B cell (primary cell): ENCODE measurements at regions not wholly inside any gene's neighbourhood (a gene's known extent, or its start where the extent isn't known, plus 50 kb on each side); places are given as distances from the start of the nearest gene placed in this dataset.

Experiments
- ATAC-seq: fragments of 200-7000 bp; cut with Tn5 transposase; one replicate; pipeline ENCODE4 v1.10.0; 2021; ENCODE audit warnings: low read depth, mild to moderate bottlenecking, moderate number of reproducible peaks, moderate library complexity
- CTCF ChIA-PET: fragments of 350-600 bp; sonication (Branson Sonifier 250); formaldehyde crosslinking; loops from one replicate; lab custom pipeline; 2021; ENCODE audit warnings: antibody characterized with exemption, inconsistent platforms; lab: Charles Lee
- POLR2A ChIA-PET: fragments of 350-600 bp; sonication (Branson Sonifier 250); formaldehyde crosslinking; loops from one replicate; lab custom pipeline; 2021; ENCODE audit warnings: antibody characterized with exemption; lab: Charles Lee
- DNase-seq: peaks from one replicate; pipeline ENCODE4 v3.0.0; 2013
- H2AFZ ChIP-seq: 2 replicates; pipeline ENCODE4 v1.6.1; 2012; ENCODE audit warnings: mild to moderate bottlenecking, low read depth, low read length; ENCODE audit not compliant: insufficient read depth, poor library complexity, severe bottlenecking
- H3K27ac ChIP-seq, 2 donors: 1 replicate in 1 of 2; 2 replicates in 1 of 2; pipeline ENCODE4 v1.5.1; 2012 to 2013; ENCODE audit warnings: low read length in 2 of 2, mild to moderate bottlenecking in 2 of 2, moderate library complexity in 1 of 2
- H3K27me3 ChIP-seq, 4 experiments: fragments of 200-600 bp in 1 of 4; sonication (generic) in 1 of 4; replicated peaks in 1 of 4; 1 replicate in 2 of 4; 2 replicates in 2 of 4; pipeline versions ENCODE4 v1.6.1 to v1.7.0; 2013 to 2016; ENCODE audit warnings: low read length in 3 of 4, mild to moderate bottlenecking in 2 of 4, mixed read lengths in 1 of 4, moderate library complexity in 1 of 4; ENCODE audit not compliant: insufficient read depth in 4 of 4, control insufficient read depth in 3 of 4; ENCODE audit errors: control extremely low read depth in 1 of 4
- H3K36me3 ChIP-seq, 2 experiments: replicated peaks in 1 of 2; 1 replicate in 1 of 2; 2 replicates in 1 of 2; pipeline versions ENCODE4 v1.6.1 to v1.7.1; 2013; ENCODE audit warnings: low read length in 1 of 2; ENCODE audit not compliant: insufficient read depth in 2 of 2, control insufficient read depth in 1 of 2; ENCODE audit errors: control extremely low read depth in 1 of 2, extremely low read depth in 1 of 2
- H3K4me1 ChIP-seq, 2 donors: fragments of 200-600 bp in 1 of 2; sonication (generic) in 1 of 2; 1 replicate in 1 of 2; 2 replicates in 1 of 2; pipeline versions ENCODE4 v1.5.1 to v1.6.1; 2013 to 2017; ENCODE audit warnings: low read length in 2 of 2; ENCODE audit not compliant: control insufficient read depth in 2 of 2, insufficient read depth in 2 of 2
- H3K4me2 ChIP-seq: replicated peaks from 2 replicates; pipeline ENCODE3; 2012; ENCODE audit warnings: mild to moderate bottlenecking, low read depth, low read length; ENCODE audit not compliant: poor library complexity, severe bottlenecking
- H3K4me3 ChIP-seq, 5 experiments: fragments of 200-600 bp in 1 of 5; sonication (generic) in 1 of 5; 1 replicate in 3 of 5; 2 replicates in 2 of 5; pipeline versions ENCODE4 v1.5.1 to v1.7.0; 2011 to 2016; ENCODE audit warnings: low read length in 4 of 5, mild to moderate bottlenecking in 4 of 5, low read depth in 2 of 5, control low read depth in 1 of 5, moderate library complexity in 1 of 5; ENCODE audit not compliant: insufficient read depth in 1 of 5; ENCODE audit errors: control extremely low read depth in 1 of 5, extremely low read depth in 1 of 5
- H3K79me2 ChIP-seq: fragments of 200-600 bp; sonication (generic); one replicate; pipeline ENCODE4 v1.6.0; 2016; ENCODE audit warnings: low read length; ENCODE audit not compliant: control insufficient read depth, insufficient read depth
- H3K9ac ChIP-seq: fragments of 200-600 bp; sonication (generic); 2 replicates; pipeline ENCODE4 v1.6.1; 2017; ENCODE audit warnings: mild to moderate bottlenecking, low read length, moderate library complexity
- H3K9me3 ChIP-seq, 3 donors: one replicate each; pipeline versions ENCODE4 v1.6.1 to v1.7.1; 2013; ENCODE audit warnings: low read length in 2 of 3; ENCODE audit not compliant: control insufficient read depth in 2 of 3, insufficient read depth in 1 of 3; ENCODE audit errors: control extremely low read depth in 1 of 3
- H4K20me1 ChIP-seq: 2 replicates; pipeline ENCODE4 v1.6.0; 2012; ENCODE audit warnings: mild to moderate bottlenecking, low read length; ENCODE audit not compliant: insufficient read depth, control insufficient read depth, poor library complexity, severe bottlenecking
- H3K27ac Mint-ChIP-seq: one replicate; pipeline ENCODE4 v1.8.0; 2021; ENCODE audit warnings: mixed read lengths
- H3K27me3 Mint-ChIP-seq: one replicate; pipeline ENCODE4 v1.8.0; 2021; ENCODE audit warnings: mixed read lengths
- H3K4me1 Mint-ChIP-seq: one replicate; pipeline ENCODE4 v1.8.0; 2021; ENCODE audit warnings: mixed read lengths
- H3K4me3 Mint-ChIP-seq: one replicate; pipeline ENCODE4 v1.8.0; 2021; ENCODE audit warnings: mixed read lengths
- H3K9me3 Mint-ChIP-seq: one replicate; pipeline ENCODE4 v1.8.0; 2022; ENCODE audit warnings: mixed read lengths; ENCODE audit not compliant: insufficient read depth
- CTCF ChIP-seq: fragments of 200-600 bp; IDR thresholded peaks from one replicate; pipeline ENCODE4 v1.8.0; 2022; ENCODE audit warnings: antibody characterized with exemption, mild to moderate bottlenecking
- EZH2 ChIP-seq: IDR thresholded peaks from 2 replicates; pipeline ENCODE4 v1.6.1; 2012; ENCODE audit warnings: borderline replicate concordance, low read depth, mild to moderate bottlenecking, moderate library complexity, low read length; ENCODE audit not compliant: insufficient read depth, poor library complexity, severe bottlenecking
- WGBS: methylation state at CpG from one replicate; pipeline ENCODE4 v1.1.5; 2013; ENCODE audit warnings: missing lambda C conversion rate; ENCODE audit not compliant: insufficient coverage; 5-methylcytosine and 5-hydroxymethylcytosine counted together
- intact Hi-C: fragments of 100-400 bp; cut with micrococcal nuclease; formaldehyde crosslinking; loops from one replicate; pipeline ENCODE4 v1.10.0; 2022

DNA sequence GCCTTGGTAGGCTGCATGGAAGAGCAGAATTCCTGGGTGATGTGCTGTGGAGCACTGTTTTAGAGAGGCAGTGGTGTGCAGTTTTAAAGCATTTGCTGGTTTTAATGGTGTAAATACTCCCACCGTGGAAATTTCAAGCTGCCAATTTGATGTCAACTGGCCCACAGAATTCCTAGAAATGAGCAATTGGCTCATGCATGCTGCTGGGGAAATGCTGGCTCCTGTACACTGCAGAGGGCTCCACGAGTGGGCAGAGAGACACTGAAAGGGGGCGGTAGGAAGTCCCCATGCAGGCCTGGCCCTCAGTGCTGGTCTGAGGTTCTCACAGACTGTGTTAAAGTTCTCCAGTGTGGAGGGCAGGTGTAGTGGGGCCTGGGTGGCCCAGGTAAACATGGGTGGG is 99.4 kb upstream of the NTF3 start:
- ATAC-seq: no peak
- CTCF ChIA-PET: no interaction called here

DNA sequence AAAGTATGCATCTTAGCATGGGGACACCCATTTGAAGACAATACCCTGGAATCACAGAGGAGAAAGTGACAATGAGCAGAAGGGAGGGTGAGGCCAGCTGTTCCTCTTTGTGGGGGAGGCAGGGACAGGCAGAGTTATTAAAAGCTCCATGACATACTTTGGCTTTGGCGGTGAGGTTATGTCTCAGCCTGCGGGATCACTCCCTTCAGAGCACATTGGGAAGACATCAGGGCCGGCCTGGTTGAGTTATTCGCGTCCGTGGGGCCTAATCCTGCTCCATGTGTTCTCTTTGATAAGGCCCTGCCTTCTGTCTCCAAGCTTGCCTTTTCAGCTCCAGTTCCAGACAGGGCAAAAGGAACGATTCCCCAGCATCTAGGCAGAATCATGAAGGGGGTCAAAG is 98.8 kb upstream of the NTF3 start:
- ATAC-seq (no peak), DNase-seq (no peak)
- Histone ChIP-seq H3K4me2 (no peak overlapping the region), H3K4me1 (no peaks in the 10 kb centered on the region), H3K27me3 (no peaks in the 10 kb centered on the region), H3K27ac (no peak overlapping the region), H3K9me3 (no peaks in the 10 kb centered on the region), H3K79me2 (no peaks in the 10 kb centered on the region), H3K36me3 (no peaks in the 10 kb centered on the region), H4K20me1 (no peaks in the 10 kb centered on the region), H2AFZ (no peak overlapping the region), H3K4me3 (no peak overlapping the region), H3K9ac (no peak overlapping the region)
- CTCF ChIA-PET: no interaction called here
- Mint-ChIP-seq H3K27ac (no peak overlapping the region), H3K4me1 (no peaks in the 10 kb centered on the region), H3K4me3 (no peak overlapping the region), H3K27me3 (peaks cover 5% of the 10 kb centered on the region), H3K9me3 (no peaks in the 10 kb centered on the region)
- 94% methylated on average over 7 of the region's 7 CpGs for WGBS
- POLR2A ChIA-PET: no interaction called here
- TF ChIP-seq EZH2 (no peak), CTCF (no peak)
- intact Hi-C loops: no loop called here

More for the DNA sequence above, 99.4 kb upstream of the NTF3 start:
- H3K36me3 ChIP-seq: no peaks in the 10 kb centered on the region
- H3K79me2 ChIP-seq: no peaks in the 10 kb centered on the region
- H3K9me3 ChIP-seq: no peaks in the 10 kb centered on the region
- POLR2A ChIA-PET: interaction anchor here (0.5 kb wide), 1 partner anchor 631 kb away, joined by 3 read pairs; no protein-coding TSS in a partner anchor
- intact Hi-C loops: no loop called here
- no peak for TF ChIP-seq CTCF
- no peak for TF ChIP-seq EZH2
- DNase-seq: no peak
- no peak overlapping the region for H3K9ac ChIP-seq
- H3K27me3 ChIP-seq: no peaks in the 10 kb centered on the region
- H3K27me3 Mint-ChIP-seq: peaks cover 5% of the 10 kb centered on the region
- H3K4me1 ChIP-seq: no peaks in the 10 kb centered on the region
- H2AFZ ChIP-seq: no peak overlapping the region
- 85% methylated on average over 3 of the region's 3 CpGs for WGBS
- no peak overlapping the region for H3K4me3 Mint-ChIP-seq
- no peak overlapping the region for H3K4me3 ChIP-seq
- no peak overlapping the region for H3K27ac ChIP-seq
- no peaks in the 10 kb centered on the region for H3K9me3 Mint-ChIP-seq
- H4K20me1 ChIP-seq: no peaks in the 10 kb centered on the region
- no peaks in the 10 kb centered on the region for H3K4me1 Mint-ChIP-seq
- H3K27ac Mint-ChIP-seq: no peak overlapping the region
- no peak overlapping the region for H3K4me2 ChIP-seq
